Endodermal cell (in vitro differentiated cells): ENCODE measurements at regions not wholly inside any gene's neighbourhood (a gene's known extent, or its start where the extent isn't known, plus 50 kb on each side); places are given as distances from the start of the nearest gene placed in this dataset.

Experiments
- DNase-seq: peaks from one replicate; pipeline ENCODE4 v3.0.0-alpha.2; 2017
- H3K27ac ChIP-seq: 2 replicates; pipeline ENCODE4 v1.5.1; 2013; ENCODE audit warnings: mild to moderate bottlenecking, low read depth, low read length, moderate library complexity
- H3K27me3 ChIP-seq: 2 replicates; pipeline ENCODE4 v1.6.1; 2013; ENCODE audit warnings: mild to moderate bottlenecking, low read length, moderate library complexity; ENCODE audit not compliant: insufficient read depth, control insufficient read depth, poor library complexity, severe bottlenecking
- H3K36me3 ChIP-seq: 2 replicates; pipeline ENCODE4 v1.7.0; 2013; ENCODE audit warnings: mild to moderate bottlenecking, low read length, moderate library complexity; ENCODE audit not compliant: control insufficient read depth, insufficient read depth
- H3K4me1 ChIP-seq: one replicate; pipeline ENCODE4 v1.7.0; 2013; ENCODE audit warnings: low read length; ENCODE audit not compliant: control insufficient read depth, insufficient read depth
- H3K4me3 ChIP-seq: 2 replicates; pipeline ENCODE4 v1.5.1; 2013; ENCODE audit warnings: mild to moderate bottlenecking, low read length, moderate library complexity
- H3K9ac ChIP-seq: 2 replicates; pipeline ENCODE4 v1.6.1; 2013; ENCODE audit warnings: mild to moderate bottlenecking, low read length, moderate library complexity; ENCODE audit not compliant: poor library complexity, severe bottlenecking; ENCODE audit errors: extremely low read depth
- H3K9me3 ChIP-seq: 2 replicates; pipeline ENCODE4 v1.6.1; 2013; ENCODE audit warnings: mild to moderate bottlenecking, low read length, moderate library complexity; ENCODE audit not compliant: control insufficient read depth
- H3K27ac Mint-ChIP-seq: 2 replicates; pipeline ENCODE4 v1.8.0; 2020; ENCODE audit warnings: mixed read lengths
- H3K27me3 Mint-ChIP-seq: 2 replicates; pipeline ENCODE4 v1.8.0; 2021; ENCODE audit warnings: mild to moderate bottlenecking, mixed read lengths; ENCODE audit not compliant: insufficient read depth
- H3K36me3 Mint-ChIP-seq: 2 replicates; pipeline ENCODE4 v1.8.0; 2020; ENCODE audit warnings: low read depth, mixed read lengths
- H3K4me1 Mint-ChIP-seq: 2 replicates; pipeline ENCODE4 v1.8.0; 2020; ENCODE audit warnings: mixed read lengths
- H3K4me3 Mint-ChIP-seq: 2 replicates; pipeline ENCODE4 v1.8.0; 2020; ENCODE audit warnings: mild to moderate bottlenecking, moderate library complexity, mixed read lengths
- H3K9me3 Mint-ChIP-seq: 2 replicates; pipeline ENCODE4 v1.8.0; 2020; ENCODE audit warnings: mild to moderate bottlenecking, mixed read lengths
- CTCF ChIP-seq: fragments of 200-600 bp; sonication (generic); conservative IDR thresholded peaks from 2 replicates; pipeline ENCODE4 v1.5.0; 2021; ENCODE audit warnings: antibody characterized with exemption, mild to moderate bottlenecking
- WGBS, 2 experiments: methylation state at CpG; one replicate each; pipeline versions ENCODE4 v1.1.5 to v1.1.7; 2013; ENCODE audit warnings: missing lambda C conversion rate in 2 of 2, mixed read lengths in 1 of 2; ENCODE audit not compliant: insufficient coverage in 1 of 2, insufficient read length in 1 of 2; 5-methylcytosine and 5-hydroxymethylcytosine counted together

GRCh38 chr22:48795664-48796063 is 1032.0 kb downstream of the BRD1 start:
- Histone ChIP-seq H3K36me3 (no peaks in the 10 kb centered on the region), H3K9me3 (no peaks in the 10 kb centered on the region), H3K4me1 (peaks cover 6% of the 10 kb centered on the region), H3K9ac (no peak overlapping the region), H3K27me3 (no peaks in the 10 kb centered on the region), H3K27ac (no peak overlapping the region), H3K4me3 (no peak overlapping the region)
- Mint-ChIP-seq H3K36me3 (no peaks in the 10 kb centered on the region), H3K9me3 (peaks cover 13% of the 10 kb centered on the region), H3K4me3 (no peak overlapping the region), H3K27me3 (no peaks in the 10 kb centered on the region), H3K27ac (no peak overlapping the region), H3K4me1 (peaks cover 8% of the 10 kb centered on the region)
- 58 to 64% methylated on average over 2 of the region's 2 CpGs for WGBS, 2 experiments
- TF ChIP-seq CTCF = no peak
- peak; percentile 8 for DNase-seq

GRCh38 chr22:48794906-48795305 is 1032.8 kb downstream of the BRD1 start:
- no peak for TF ChIP-seq CTCF
- no peak overlapping the region for H3K4me3 ChIP-seq
- no peaks in the 10 kb centered on the region for H3K9me3 ChIP-seq
- Mint-ChIP-seq H3K27ac (no peak overlapping the region), H3K36me3 (no peaks in the 10 kb centered on the region), H3K27me3 (no peaks in the 10 kb centered on the region), H3K4me3 (no peak overlapping the region), H3K4me1 (peaks cover 8% of the 10 kb centered on the region), H3K9me3 (peaks cover 13% of the 10 kb centered on the region)
- DNase-seq = no peak
- H3K4me1 ChIP-seq = peaks cover 6% of the 10 kb centered on the region
- 91 to 98% methylated on average over 6 to 7 of the region's 7 CpGs for WGBS, 2 experiments
- no peaks in the 10 kb centered on the region for H3K36me3 ChIP-seq
- H3K9ac ChIP-seq = no peak overlapping the region
- no peaks in the 10 kb centered on the region for H3K27me3 ChIP-seq
- no peak overlapping the region for H3K27ac ChIP-seq

GRCh38 chr22:48793949-48794348 is 1033.7 kb downstream of the BRD1 start:
- H3K27me3 ChIP-seq = no peaks in the 10 kb centered on the region
- no peak overlapping the region for H3K4me3 Mint-ChIP-seq
- no peaks in the 10 kb centered on the region for H3K27me3 Mint-ChIP-seq

More at GRCh38 chr22:48793949-48794348, 1033.7 kb downstream of the BRD1 start:
- peak; percentile 12 for DNase-seq
- no peak overlapping the region for H3K27ac ChIP-seq
- Mint-ChIP-seq H3K4me1 (peaks cover 8% of the 10 kb centered on the region), H3K9me3 (peaks cover 13% of the 10 kb centered on the region), H3K27ac (no peak overlapping the region), H3K36me3 (no peaks in the 10 kb centered on the region)
- no peak for TF ChIP-seq CTCF
- H3K36me3 ChIP-seq = no peaks in the 10 kb centered on the region
- no peaks in the 10 kb centered on the region for H3K9me3 ChIP-seq
- H3K4me1 ChIP-seq = peaks cover 6% of the 10 kb centered on the region
- H3K4me3 ChIP-seq = no peak overlapping the region
- no peak overlapping the region for H3K9ac ChIP-seq
- 92% methylated on average over 36 to 37 of the region's 37 CpGs for WGBS, 2 experiments
